ENCODE measurements at regions not wholly inside any gene's neighbourhood (a gene's known extent, or its start where the extent isn't known, plus 50 kb on each side); places are given as distances from the start of the nearest gene placed in this dataset.

DNA sequence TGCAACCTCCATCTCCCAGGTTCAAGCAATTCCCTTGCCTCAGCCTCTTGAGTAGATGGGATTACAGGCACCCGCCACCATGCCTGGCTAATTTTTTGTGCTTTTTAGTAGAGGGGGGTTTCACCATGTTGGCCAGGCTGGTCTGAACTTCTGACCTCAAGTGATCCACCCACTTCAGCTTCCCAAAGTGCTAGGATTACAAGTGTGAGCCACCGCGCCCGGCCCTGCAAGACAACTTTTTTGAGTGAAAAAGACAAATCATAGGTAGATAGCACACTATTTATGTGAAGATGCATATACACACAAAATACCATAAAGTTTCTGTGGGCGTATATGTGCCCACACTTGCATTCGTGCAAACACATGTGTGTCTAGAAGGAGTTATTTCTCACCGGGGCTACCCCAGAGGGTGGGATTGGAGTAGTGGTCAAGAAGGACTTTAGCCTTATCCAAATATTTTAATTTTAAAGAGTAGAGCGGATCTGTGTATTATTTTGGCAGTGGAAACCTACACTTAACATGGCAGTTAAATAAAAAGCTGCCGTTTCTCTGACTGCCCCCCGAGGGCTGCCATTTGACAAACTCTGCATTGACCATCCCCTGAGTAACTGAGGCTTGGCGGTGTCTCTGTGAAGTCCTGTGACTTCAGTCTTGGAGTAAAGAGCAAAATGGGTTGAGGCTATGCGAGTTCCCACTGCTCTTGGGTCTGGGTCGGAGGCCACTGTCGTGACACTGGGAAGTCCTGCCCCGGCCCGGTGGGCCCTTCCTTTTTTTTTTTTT is 93.4 kb upstream of the PTCH1 start:
- no peak for TF ChIP-seq POLR2A (IDR thresholded peaks at IDR 0.05)
- TF ChIP-seq, protein P1, sequence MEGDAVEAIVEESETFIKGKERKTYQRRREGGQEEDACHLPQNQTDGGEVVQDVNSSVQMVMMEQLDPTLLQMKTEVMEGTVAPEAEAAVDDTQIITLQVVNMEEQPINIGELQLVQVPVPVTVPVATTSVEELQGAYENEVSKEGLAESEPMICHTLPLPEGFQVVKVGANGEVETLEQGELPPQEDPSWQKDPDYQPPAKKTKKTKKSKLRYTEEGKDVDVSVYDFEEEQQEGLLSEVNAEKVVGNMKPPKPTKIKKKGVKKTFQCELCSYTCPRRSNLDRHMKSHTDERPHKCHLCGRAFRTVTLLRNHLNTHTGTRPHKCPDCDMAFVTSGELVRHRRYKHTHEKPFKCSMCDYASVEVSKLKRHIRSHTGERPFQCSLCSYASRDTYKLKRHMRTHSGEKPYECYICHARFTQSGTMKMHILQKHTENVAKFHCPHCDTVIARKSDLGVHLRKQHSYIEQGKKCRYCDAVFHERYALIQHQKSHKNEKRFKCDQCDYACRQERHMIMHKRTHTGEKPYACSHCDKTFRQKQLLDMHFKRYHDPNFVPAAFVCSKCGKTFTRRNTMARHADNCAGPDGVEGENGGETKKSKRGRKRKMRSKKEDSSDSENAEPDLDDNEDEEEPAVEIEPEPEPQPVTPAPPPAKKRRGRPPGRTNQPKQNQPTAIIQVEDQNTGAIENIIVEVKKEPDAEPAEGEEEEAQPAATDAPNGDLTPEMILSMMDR (IDR thresholded peaks at IDR 0.05) = no peak
- no peak for TF ChIP-seq EP300 (IDR thresholded peaks at IDR 0.05)
- Histone ChIP-seq H3K4me3 (no peak overlapping the region), H3K27ac (no peak overlapping the region), H3K27me3 (no peaks in the 10 kb centered on the region), H3K9me3 (no peaks in the 10 kb centered on the region), H3K4me1 (ENCODE audit: insufficient read depth) (peaks cover 3% of the 10 kb centered on the region), H3K36me3 (no peaks in the 10 kb centered on the region)
- no peak for DNase-seq
- intact Hi-C loops (cut with DNase I) = no loop called here
- WGBS, 3 donors = 96 to 97% (median 97%) methylated on average over 16 of the region's 16 CpGs

DNA sequence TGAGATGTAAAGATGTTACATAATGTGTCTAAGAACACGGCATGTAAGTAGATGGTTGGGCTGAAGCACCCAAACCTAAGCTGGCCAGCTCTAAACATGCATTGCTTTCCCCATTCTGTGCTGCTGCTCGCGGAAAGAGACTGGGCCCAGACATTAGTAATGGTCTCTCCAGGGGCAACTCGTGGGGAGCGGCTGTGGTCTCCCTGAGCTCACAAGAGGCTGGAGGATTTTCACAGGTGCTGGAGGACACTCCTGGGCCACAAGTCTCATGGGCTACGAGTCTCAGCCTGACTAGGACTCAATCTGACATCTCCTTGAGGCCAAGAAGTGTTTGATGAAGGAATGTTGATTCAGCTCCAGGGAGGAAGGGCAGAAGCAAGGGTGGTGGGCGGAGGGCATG is 92.7 kb upstream of the PTCH1 start:
- H3K36me3 ChIP-seq = no peaks in the 10 kb centered on the region
- H3K27me3 ChIP-seq = no peaks in the 10 kb centered on the region
- no peak overlapping the region for H3K27ac ChIP-seq
- TF ChIP-seq, protein P1 (IDR thresholded peaks at IDR 0.05) = no peak
- no peak for TF ChIP-seq POLR2A (IDR thresholded peaks at IDR 0.05)
- no peak for TF ChIP-seq EP300 (IDR thresholded peaks at IDR 0.05)
- H3K4me1 ChIP-seq (ENCODE audit: insufficient read depth) = peaks cover 3% of the 10 kb centered on the region
- WGBS, 3 donors = 93 to 97% (median 94%) methylated on average over 7 of the region's 7 CpGs
- no peak for DNase-seq
- H3K9me3 ChIP-seq = no peaks in the 10 kb centered on the region
- H3K4me3 ChIP-seq = no peak overlapping the region
- intact Hi-C loops (cut with DNase I) = no loop called here

DNA sequence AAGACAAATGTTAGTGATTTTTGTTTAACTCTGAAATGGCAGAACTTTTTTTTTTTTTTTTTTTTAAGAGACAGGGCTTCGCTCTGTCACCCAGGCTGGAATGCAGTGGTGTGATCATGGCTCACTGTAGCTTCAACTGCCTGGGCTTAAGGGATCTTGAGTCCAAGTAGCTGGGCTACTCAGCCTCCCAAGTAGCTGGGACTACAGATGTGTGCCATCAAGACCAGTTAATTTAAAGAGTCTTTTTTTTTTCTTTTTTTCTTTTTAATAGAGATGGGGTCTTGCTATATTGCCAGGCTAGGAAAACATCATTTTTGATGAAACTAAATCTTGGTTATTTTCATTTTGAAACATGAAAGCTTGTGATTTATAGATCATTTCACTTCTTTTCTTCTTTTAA is 91.6 kb upstream of the PTCH1 start:
- DNase-seq = no peak
- H3K4me1 ChIP-seq (ENCODE audit: insufficient read depth) = peaks cover 3% of the 10 kb centered on the region
- intact Hi-C loops (cut with DNase I) = no loop called here
- H3K27ac ChIP-seq = no peak overlapping the region
- TF ChIP-seq, protein P1 (IDR thresholded peaks at IDR 0.05) = no peak
- TF ChIP-seq EP300 (IDR thresholded peaks at IDR 0.05) (no peak), POLR2A (IDR thresholded peaks at IDR 0.05) (no peak)
- H3K9me3 ChIP-seq = no peaks in the 10 kb centered on the region
- no peaks in the 10 kb centered on the region for H3K27me3 ChIP-seq
- no peak overlapping the region for H3K4me3 ChIP-seq
- WGBS, 3 donors = 90 to 100% (median 100%) methylated on average over 1 of the region's 1 CpG
- no peaks in the 10 kb centered on the region for H3K36me3 ChIP-seq

DNA sequence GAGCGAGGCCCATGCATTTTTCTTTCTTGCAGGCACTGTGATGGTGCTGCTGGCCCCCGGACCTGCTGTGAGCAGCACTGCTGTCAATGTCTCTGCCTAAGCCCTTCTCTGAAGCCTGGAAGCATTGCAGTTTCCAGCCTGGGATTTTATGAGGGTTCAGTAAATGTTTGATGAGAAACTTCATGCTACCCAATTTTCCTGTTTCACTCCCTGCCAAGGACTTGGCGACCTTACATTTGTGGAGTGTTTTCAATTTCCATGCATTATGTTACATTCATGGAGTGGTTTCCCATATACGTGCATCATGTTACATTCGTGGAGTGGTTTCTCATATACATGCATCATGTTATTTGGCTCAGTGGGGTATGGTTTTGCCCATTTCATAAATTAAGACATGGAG is 90.7 kb upstream of the PTCH1 start:
- H3K9me3 ChIP-seq = no peaks in the 10 kb centered on the region
- TF ChIP-seq EP300 (IDR thresholded peaks at IDR 0.05) (no peak), POLR2A (IDR thresholded peaks at IDR 0.05) (no peak)
- TF ChIP-seq, protein P1 (IDR thresholded peaks at IDR 0.05) = no peak
- no peaks in the 10 kb centered on the region for H3K36me3 ChIP-seq
- no peak overlapping the region for H3K4me3 ChIP-seq
- no peaks in the 10 kb centered on the region for H3K27me3 ChIP-seq
- peaks cover 3% of the 10 kb centered on the region for H3K4me1 ChIP-seq (ENCODE audit: insufficient read depth)
- intact Hi-C loops (cut with DNase I) = no loop called here
- no peak for DNase-seq
- 94 to 97% (median 96%) methylated on average over 5 of the region's 5 CpGs for WGBS, 3 donors
- H3K27ac ChIP-seq = no peak overlapping the region
